B cell (primary cell): ENCODE measurements at regions not wholly inside any gene's neighbourhood (a gene's known extent, or its start where the extent isn't known, plus 50 kb on each side); places are given as distances from the start of the nearest gene placed in this dataset.

Experiments
- ATAC-seq: fragments of 200-7000 bp; cut with Tn5 transposase; one replicate; pipeline ENCODE4 v1.10.0; 2021; ENCODE audit warnings: low read depth, mild to moderate bottlenecking, moderate number of reproducible peaks, moderate library complexity
- CTCF ChIA-PET: fragments of 350-600 bp; sonication (Branson Sonifier 250); formaldehyde crosslinking; loops from one replicate; lab custom pipeline; 2021; ENCODE audit warnings: antibody characterized with exemption, inconsistent platforms; lab: Charles Lee
- POLR2A ChIA-PET: fragments of 350-600 bp; sonication (Branson Sonifier 250); formaldehyde crosslinking; loops from one replicate; lab custom pipeline; 2021; ENCODE audit warnings: antibody characterized with exemption; lab: Charles Lee
- DNase-seq: peaks from one replicate; pipeline ENCODE4 v3.0.0; 2013
- H2AFZ ChIP-seq: 2 replicates; pipeline ENCODE4 v1.6.1; 2012; ENCODE audit warnings: mild to moderate bottlenecking, low read depth, low read length; ENCODE audit not compliant: insufficient read depth, poor library complexity, severe bottlenecking
- H3K27ac ChIP-seq, 2 donors: 1 replicate in 1 of 2; 2 replicates in 1 of 2; pipeline ENCODE4 v1.5.1; 2012 to 2013; ENCODE audit warnings: low read length in 2 of 2, mild to moderate bottlenecking in 2 of 2, moderate library complexity in 1 of 2
- H3K27me3 ChIP-seq, 4 experiments: fragments of 200-600 bp in 1 of 4; sonication (generic) in 1 of 4; replicated peaks in 1 of 4; 1 replicate in 2 of 4; 2 replicates in 2 of 4; pipeline versions ENCODE4 v1.6.1 to v1.7.0; 2013 to 2016; ENCODE audit warnings: low read length in 3 of 4, mild to moderate bottlenecking in 2 of 4, mixed read lengths in 1 of 4, moderate library complexity in 1 of 4; ENCODE audit not compliant: insufficient read depth in 4 of 4, control insufficient read depth in 3 of 4; ENCODE audit errors: control extremely low read depth in 1 of 4
- H3K36me3 ChIP-seq, 2 experiments: replicated peaks in 1 of 2; 1 replicate in 1 of 2; 2 replicates in 1 of 2; pipeline versions ENCODE4 v1.6.1 to v1.7.1; 2013; ENCODE audit warnings: low read length in 1 of 2; ENCODE audit not compliant: insufficient read depth in 2 of 2, control insufficient read depth in 1 of 2; ENCODE audit errors: control extremely low read depth in 1 of 2, extremely low read depth in 1 of 2
- H3K4me1 ChIP-seq, 2 donors: fragments of 200-600 bp in 1 of 2; sonication (generic) in 1 of 2; 1 replicate in 1 of 2; 2 replicates in 1 of 2; pipeline versions ENCODE4 v1.5.1 to v1.6.1; 2013 to 2017; ENCODE audit warnings: low read length in 2 of 2; ENCODE audit not compliant: control insufficient read depth in 2 of 2, insufficient read depth in 2 of 2
- H3K4me2 ChIP-seq: replicated peaks from 2 replicates; pipeline ENCODE3; 2012; ENCODE audit warnings: mild to moderate bottlenecking, low read depth, low read length; ENCODE audit not compliant: poor library complexity, severe bottlenecking
- H3K4me3 ChIP-seq, 5 experiments: fragments of 200-600 bp in 1 of 5; sonication (generic) in 1 of 5; 1 replicate in 3 of 5; 2 replicates in 2 of 5; pipeline versions ENCODE4 v1.5.1 to v1.7.0; 2011 to 2016; ENCODE audit warnings: low read length in 4 of 5, mild to moderate bottlenecking in 4 of 5, low read depth in 2 of 5, control low read depth in 1 of 5, moderate library complexity in 1 of 5; ENCODE audit not compliant: insufficient read depth in 1 of 5; ENCODE audit errors: control extremely low read depth in 1 of 5, extremely low read depth in 1 of 5
- H3K79me2 ChIP-seq: fragments of 200-600 bp; sonication (generic); one replicate; pipeline ENCODE4 v1.6.0; 2016; ENCODE audit warnings: low read length; ENCODE audit not compliant: control insufficient read depth, insufficient read depth
- H3K9ac ChIP-seq: fragments of 200-600 bp; sonication (generic); 2 replicates; pipeline ENCODE4 v1.6.1; 2017; ENCODE audit warnings: mild to moderate bottlenecking, low read length, moderate library complexity
- H3K9me3 ChIP-seq, 3 donors: one replicate each; pipeline versions ENCODE4 v1.6.1 to v1.7.1; 2013; ENCODE audit warnings: low read length in 2 of 3; ENCODE audit not compliant: control insufficient read depth in 2 of 3, insufficient read depth in 1 of 3; ENCODE audit errors: control extremely low read depth in 1 of 3
- H4K20me1 ChIP-seq: 2 replicates; pipeline ENCODE4 v1.6.0; 2012; ENCODE audit warnings: mild to moderate bottlenecking, low read length; ENCODE audit not compliant: insufficient read depth, control insufficient read depth, poor library complexity, severe bottlenecking
- H3K27ac Mint-ChIP-seq: one replicate; pipeline ENCODE4 v1.8.0; 2021; ENCODE audit warnings: mixed read lengths
- H3K27me3 Mint-ChIP-seq: one replicate; pipeline ENCODE4 v1.8.0; 2021; ENCODE audit warnings: mixed read lengths
- H3K4me1 Mint-ChIP-seq: one replicate; pipeline ENCODE4 v1.8.0; 2021; ENCODE audit warnings: mixed read lengths
- H3K4me3 Mint-ChIP-seq: one replicate; pipeline ENCODE4 v1.8.0; 2021; ENCODE audit warnings: mixed read lengths
- H3K9me3 Mint-ChIP-seq: one replicate; pipeline ENCODE4 v1.8.0; 2022; ENCODE audit warnings: mixed read lengths; ENCODE audit not compliant: insufficient read depth
- EZH2 ChIP-seq: IDR thresholded peaks from 2 replicates; pipeline ENCODE4 v1.6.1; 2012; ENCODE audit warnings: borderline replicate concordance, low read depth, mild to moderate bottlenecking, moderate library complexity, low read length; ENCODE audit not compliant: insufficient read depth, poor library complexity, severe bottlenecking
- WGBS: methylation state at CpG from one replicate; pipeline ENCODE4 v1.1.5; 2013; ENCODE audit warnings: missing lambda C conversion rate; ENCODE audit not compliant: insufficient coverage; 5-methylcytosine and 5-hydroxymethylcytosine counted together
- intact Hi-C: fragments of 100-400 bp; cut with micrococcal nuclease; formaldehyde crosslinking; loops from one replicate; pipeline ENCODE4 v1.10.0; 2022
- TF ChIP-seq, protein P1 (sequence below): fragments of 200-600 bp; IDR thresholded peaks from one replicate; pipeline ENCODE4 v1.8.0; 2022; ENCODE audit warnings: antibody characterized with exemption, mild to moderate bottlenecking

DNA sequence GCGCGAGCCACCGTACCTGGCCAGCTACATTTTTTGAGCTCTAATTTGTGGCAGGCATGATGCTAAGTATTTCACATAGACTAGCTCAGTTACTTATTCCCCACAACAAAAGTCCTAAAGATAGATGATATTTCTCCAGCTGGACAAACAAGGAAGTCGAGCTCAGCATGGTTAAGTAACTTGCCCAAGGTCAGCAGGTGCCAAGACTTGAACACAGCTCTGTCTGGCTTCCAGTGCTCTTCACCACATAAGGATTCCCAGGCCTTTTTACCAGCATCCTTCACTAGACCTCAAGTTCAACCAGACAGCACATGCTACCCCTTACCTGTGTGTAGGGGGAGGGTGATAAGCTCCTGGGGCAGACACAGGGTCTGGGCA is 177.3 kb upstream of the NCAM1 start:
- DNase-seq (no peak), ATAC-seq (no peak)
- Histone ChIP-seq H3K4me3 (no peak overlapping the region), H3K4me2 (no peak overlapping the region), H3K9me3 (peaks cover 0 to 3% (median 0%) of the 10 kb centered on the region in 3 donors), H3K4me1 (no peaks in the 10 kb centered on the region), H3K9ac (no peak overlapping the region), H3K79me2 (no peaks in the 10 kb centered on the region), H3K27me3 (no peaks in the 10 kb centered on the region), H3K36me3 (no peaks in the 10 kb centered on the region), H4K20me1 (no peaks in the 10 kb centered on the region), H3K27ac (no peak overlapping the region), H2AFZ (no peak overlapping the region)
- Mint-ChIP-seq H3K27ac (no peak overlapping the region), H3K27me3 (peaks cover 10% of the 10 kb centered on the region), H3K4me1 (no peaks in the 10 kb centered on the region), H3K9me3 (no peaks in the 10 kb centered on the region), H3K4me3 (no peak overlapping the region)
- CTCF ChIA-PET = no interaction called here
- TF ChIP-seq, protein P1, sequence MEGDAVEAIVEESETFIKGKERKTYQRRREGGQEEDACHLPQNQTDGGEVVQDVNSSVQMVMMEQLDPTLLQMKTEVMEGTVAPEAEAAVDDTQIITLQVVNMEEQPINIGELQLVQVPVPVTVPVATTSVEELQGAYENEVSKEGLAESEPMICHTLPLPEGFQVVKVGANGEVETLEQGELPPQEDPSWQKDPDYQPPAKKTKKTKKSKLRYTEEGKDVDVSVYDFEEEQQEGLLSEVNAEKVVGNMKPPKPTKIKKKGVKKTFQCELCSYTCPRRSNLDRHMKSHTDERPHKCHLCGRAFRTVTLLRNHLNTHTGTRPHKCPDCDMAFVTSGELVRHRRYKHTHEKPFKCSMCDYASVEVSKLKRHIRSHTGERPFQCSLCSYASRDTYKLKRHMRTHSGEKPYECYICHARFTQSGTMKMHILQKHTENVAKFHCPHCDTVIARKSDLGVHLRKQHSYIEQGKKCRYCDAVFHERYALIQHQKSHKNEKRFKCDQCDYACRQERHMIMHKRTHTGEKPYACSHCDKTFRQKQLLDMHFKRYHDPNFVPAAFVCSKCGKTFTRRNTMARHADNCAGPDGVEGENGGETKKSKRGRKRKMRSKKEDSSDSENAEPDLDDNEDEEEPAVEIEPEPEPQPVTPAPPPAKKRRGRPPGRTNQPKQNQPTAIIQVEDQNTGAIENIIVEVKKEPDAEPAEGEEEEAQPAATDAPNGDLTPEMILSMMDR = no peak
- no peak for TF ChIP-seq EZH2
- WGBS = 82% methylated on average over 2 of the region's 4 CpGs
- POLR2A ChIA-PET = no interaction called here
- intact Hi-C loops = no loop called here

DNA sequence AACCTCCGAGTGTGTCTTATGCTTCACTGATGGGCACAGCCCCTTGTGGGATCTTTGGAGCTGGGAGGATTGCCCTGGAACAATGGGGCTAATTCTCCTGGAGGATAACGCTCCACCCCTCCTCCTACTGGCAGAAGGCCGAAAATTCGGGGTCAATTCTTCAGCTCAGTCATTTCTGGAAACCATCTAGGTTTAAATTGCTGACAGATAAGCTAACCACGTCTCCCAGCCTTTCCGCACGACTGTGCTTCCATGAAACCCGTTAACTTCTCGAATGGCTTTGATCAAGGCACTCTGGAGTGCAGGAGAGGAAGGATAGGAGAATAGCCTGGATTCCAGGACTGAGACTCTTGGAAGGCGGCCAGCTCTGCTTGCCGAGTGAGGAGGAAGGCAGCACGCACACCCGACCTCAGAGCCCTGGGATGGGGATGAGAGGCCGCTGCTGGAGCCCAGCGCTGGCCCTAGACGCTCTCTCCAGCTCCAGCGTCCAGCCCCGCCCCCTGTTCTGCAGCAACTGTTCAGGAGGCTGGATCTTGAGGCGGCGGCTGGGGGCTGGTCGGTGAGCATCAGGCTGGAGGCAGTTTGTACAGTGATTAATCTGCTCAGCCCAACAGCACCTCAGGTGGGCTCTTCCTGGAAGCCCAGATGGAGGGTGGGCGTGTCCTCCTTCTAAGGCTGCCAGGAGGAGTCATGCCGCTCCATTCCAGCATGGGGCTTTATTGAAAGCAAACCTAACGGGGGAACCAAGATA is 176.7 kb upstream of the NCAM1 start:
- H4K20me1 ChIP-seq = no peaks in the 10 kb centered on the region
- no peaks in the 10 kb centered on the region for H3K79me2 ChIP-seq
- ChIA-PET CTCF (no interaction called here), POLR2A (no interaction called here)
- intact Hi-C loops = no loop called here
- no peak for TF ChIP-seq EZH2
- TF ChIP-seq, protein P1 = no peak
- 76% methylated on average over 22 of the region's 24 CpGs for WGBS
- no peak overlapping the region for H2AFZ ChIP-seq
- peaks cover 0 to 3% (median 0%) of the 10 kb centered on the region in 3 donors for H3K9me3 ChIP-seq
- Mint-ChIP-seq H3K27me3 (peaks cover 10% of the 10 kb centered on the region), H3K27ac (no peak overlapping the region), H3K4me3 (no peak overlapping the region), H3K9me3 (no peaks in the 10 kb centered on the region), H3K4me1 (no peaks in the 10 kb centered on the region)
- no peak overlapping the region for H3K4me3 ChIP-seq
- no peak overlapping the region for H3K4me2 ChIP-seq
- H3K4me1 ChIP-seq = no peaks in the 10 kb centered on the region
- H3K27ac ChIP-seq = no peak overlapping the region
- DNase-seq = no peak
- no peak overlapping the region for H3K9ac ChIP-seq
- ATAC-seq = no peak
- H3K27me3 ChIP-seq = no peaks in the 10 kb centered on the region
- H3K36me3 ChIP-seq = no peaks in the 10 kb centered on the region
